ENCODE measurements at regions not wholly inside any gene's neighbourhood (a gene's known extent, or its start where the extent isn't known, plus 50 kb on each side); places are given as distances from the start of the nearest gene placed in this dataset.

GRCh38 chr6:121848523-121849255 lies 413.2 kb downstream of the GJA1 start:
- no peak overlapping the region for H3K4me2 ChIP-seq (ENCODE audit: low read length)
- H3K27ac ChIP-seq, result no peak overlapping the region
- H3K4me3 ChIP-seq (ENCODE audit: low read depth, low read length), result no peak overlapping the region
- H3K9ac ChIP-seq, result no peak overlapping the region
- TF ChIP-seq, protein P1, sequence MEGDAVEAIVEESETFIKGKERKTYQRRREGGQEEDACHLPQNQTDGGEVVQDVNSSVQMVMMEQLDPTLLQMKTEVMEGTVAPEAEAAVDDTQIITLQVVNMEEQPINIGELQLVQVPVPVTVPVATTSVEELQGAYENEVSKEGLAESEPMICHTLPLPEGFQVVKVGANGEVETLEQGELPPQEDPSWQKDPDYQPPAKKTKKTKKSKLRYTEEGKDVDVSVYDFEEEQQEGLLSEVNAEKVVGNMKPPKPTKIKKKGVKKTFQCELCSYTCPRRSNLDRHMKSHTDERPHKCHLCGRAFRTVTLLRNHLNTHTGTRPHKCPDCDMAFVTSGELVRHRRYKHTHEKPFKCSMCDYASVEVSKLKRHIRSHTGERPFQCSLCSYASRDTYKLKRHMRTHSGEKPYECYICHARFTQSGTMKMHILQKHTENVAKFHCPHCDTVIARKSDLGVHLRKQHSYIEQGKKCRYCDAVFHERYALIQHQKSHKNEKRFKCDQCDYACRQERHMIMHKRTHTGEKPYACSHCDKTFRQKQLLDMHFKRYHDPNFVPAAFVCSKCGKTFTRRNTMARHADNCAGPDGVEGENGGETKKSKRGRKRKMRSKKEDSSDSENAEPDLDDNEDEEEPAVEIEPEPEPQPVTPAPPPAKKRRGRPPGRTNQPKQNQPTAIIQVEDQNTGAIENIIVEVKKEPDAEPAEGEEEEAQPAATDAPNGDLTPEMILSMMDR (IDR thresholded peaks at IDR 0.05), result no peak
- H3K79me2 ChIP-seq, result no peaks in the 10 kb centered on the region
- peak overlapping the region; percentile 45 for H2AFZ ChIP-seq
- peaks cover 11% of the 10 kb centered on the region for H3K4me1 ChIP-seq
- no peaks in the 10 kb centered on the region for H3K36me3 ChIP-seq (ENCODE audit: control insufficient read depth, insufficient read depth, low read length)
- no peaks in the 10 kb centered on the region for H3K27me3 ChIP-seq (ENCODE audit: control insufficient read depth, insufficient read depth, low read length)
- H3K9me3 ChIP-seq (ENCODE audit: control insufficient read depth, low read length), result no peaks in the 10 kb centered on the region

DNA sequence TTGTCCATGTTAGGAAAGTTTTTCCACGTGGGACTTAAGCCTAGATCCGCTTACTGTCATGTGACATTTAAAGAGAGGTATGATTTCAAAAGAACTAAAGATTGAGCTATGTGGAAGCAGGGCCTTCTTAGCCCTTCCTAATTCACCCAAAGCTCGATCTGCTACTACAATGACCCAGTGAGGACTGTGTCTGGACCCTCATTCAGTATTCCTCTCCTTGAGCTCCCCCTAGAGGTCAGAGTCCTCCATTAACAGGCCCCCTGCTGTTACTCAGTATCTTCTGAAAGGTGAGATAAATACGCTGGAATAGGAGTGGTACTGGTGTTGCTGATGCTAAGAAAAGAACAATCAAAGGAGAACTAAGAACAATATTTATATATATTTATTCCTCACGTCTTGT lies 414.0 kb downstream of the GJA1 start:
- H3K4me2 ChIP-seq (ENCODE audit: low read length), result no peak overlapping the region
- TF ChIP-seq, protein P1 (IDR thresholded peaks at IDR 0.05), result peak; percentile 64
- H3K9me3 ChIP-seq (ENCODE audit: control insufficient read depth, low read length), result no peaks in the 10 kb centered on the region
- no peaks in the 10 kb centered on the region for H3K79me2 ChIP-seq
- no peaks in the 10 kb centered on the region for H3K27me3 ChIP-seq (ENCODE audit: control insufficient read depth, insufficient read depth, low read length)
- H3K36me3 ChIP-seq (ENCODE audit: control insufficient read depth, insufficient read depth, low read length), result no peaks in the 10 kb centered on the region
- H3K9ac ChIP-seq, result no peak overlapping the region
- peaks cover 11% of the 10 kb centered on the region for H3K4me1 ChIP-seq
- no peak overlapping the region for H3K27ac ChIP-seq
- no peak overlapping the region for H3K4me3 ChIP-seq (ENCODE audit: low read depth, low read length)
- no peak overlapping the region for H2AFZ ChIP-seq

- H3K4me2 ChIP-seq (ENCODE audit: low read length), result no peak overlapping the region
- H3K4me3 ChIP-seq (ENCODE audit: low read depth, low read length), result no peak overlapping the region
- no peak overlapping the region for H3K9ac ChIP-seq
- no peaks in the 10 kb centered on the region for H3K36me3 ChIP-seq (ENCODE audit: control insufficient read depth, insufficient read depth, low read length)
- H3K27ac ChIP-seq, result no peak overlapping the region
- H2AFZ ChIP-seq, result no peak overlapping the region
- H3K4me1 ChIP-seq, result peaks cover 11% of the 10 kb centered on the region
- TF ChIP-seq, protein P1 (IDR thresholded peaks at IDR 0.05), result no peak
- no peaks in the 10 kb centered on the region for H3K9me3 ChIP-seq (ENCODE audit: control insufficient read depth, low read length)
- H3K79me2 ChIP-seq, result no peaks in the 10 kb centered on the region
- no peaks in the 10 kb centered on the region for H3K27me3 ChIP-seq (ENCODE audit: control insufficient read depth, insufficient read depth, low read length)
These were observed 415.6 kb downstream of the GJA1 start for GRCh38 chr6:121851056-121851455.

DNA sequence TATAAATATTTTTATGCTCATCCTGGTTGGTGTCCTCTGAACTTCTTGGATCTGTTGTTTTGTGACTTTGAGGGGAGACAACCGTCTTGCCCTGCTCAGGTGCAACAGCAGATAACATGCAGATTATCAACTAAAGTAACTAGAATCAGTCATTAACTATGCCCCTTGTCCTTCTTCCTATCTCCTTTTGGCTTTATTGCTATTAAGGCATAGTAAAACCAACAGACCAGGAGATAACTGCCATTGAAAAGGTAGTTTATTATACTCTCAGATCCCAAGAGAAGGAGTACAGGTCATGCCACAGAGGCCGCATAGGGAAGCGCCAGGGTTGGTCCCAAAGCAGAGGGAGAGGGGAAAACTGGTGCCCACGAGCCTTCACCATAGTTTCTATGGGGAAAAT lies 418.2 kb downstream of the GJA1 start:
- H3K79me2 ChIP-seq, result no peaks in the 10 kb centered on the region
- no peak overlapping the region for H3K4me2 ChIP-seq (ENCODE audit: low read length)
- no peak overlapping the region for H2AFZ ChIP-seq
- no peak overlapping the region for H3K9ac ChIP-seq
- no peak overlapping the region for H3K27ac ChIP-seq
- no peaks in the 10 kb centered on the region for H3K9me3 ChIP-seq (ENCODE audit: control insufficient read depth, low read length)
- H3K27me3 ChIP-seq (ENCODE audit: control insufficient read depth, insufficient read depth, low read length), result no peaks in the 10 kb centered on the region
- TF ChIP-seq, protein P1 (IDR thresholded peaks at IDR 0.05), result no peak
- no peaks in the 10 kb centered on the region for H3K36me3 ChIP-seq (ENCODE audit: control insufficient read depth, insufficient read depth, low read length)
- H3K4me1 ChIP-seq, result peaks cover 5% of the 10 kb centered on the region
- H3K4me3 ChIP-seq (ENCODE audit: low read depth, low read length), result no peak overlapping the region

- Histone ChIP-seq H3K79me2 (no peaks in the 10 kb centered on the region), H2AFZ (no peak overlapping the region), H3K9me3 (ENCODE audit: control insufficient read depth, low read length) (no peaks in the 10 kb centered on the region), H3K4me2 (ENCODE audit: low read length) (no peak overlapping the region), H3K27ac (no peak overlapping the region), H3K27me3 (ENCODE audit: control insufficient read depth, insufficient read depth, low read length) (no peaks in the 10 kb centered on the region), H3K9ac (no peak overlapping the region), H3K36me3 (ENCODE audit: control insufficient read depth, insufficient read depth, low read length) (no peaks in the 10 kb centered on the region), H3K4me3 (ENCODE audit: low read depth, low read length) (no peak overlapping the region), H3K4me1 (no peaks in the 10 kb centered on the region)
- TF ChIP-seq, protein P1 (IDR thresholded peaks at IDR 0.05), result no peak
These were observed 420.1 kb downstream of the GJA1 start for GRCh38 chr6:121855521-121855920.

Measured in parathyroid adenoma (tissue), 2 donors.